Forelimb muscle (tissue), 1 donor: ENCODE measurements at regions not wholly inside any gene's neighbourhood (a gene's known extent, or its start where the extent isn't known, plus 50 kb on each side); places are given as distances from the start of the nearest gene placed in this dataset.

Source experiments
- DNase-seq: peaks from one replicate; pipeline ENCODE4 v3.0.0-alpha.2; 2013; ENCODE audit warnings: low read depth

DNA sequence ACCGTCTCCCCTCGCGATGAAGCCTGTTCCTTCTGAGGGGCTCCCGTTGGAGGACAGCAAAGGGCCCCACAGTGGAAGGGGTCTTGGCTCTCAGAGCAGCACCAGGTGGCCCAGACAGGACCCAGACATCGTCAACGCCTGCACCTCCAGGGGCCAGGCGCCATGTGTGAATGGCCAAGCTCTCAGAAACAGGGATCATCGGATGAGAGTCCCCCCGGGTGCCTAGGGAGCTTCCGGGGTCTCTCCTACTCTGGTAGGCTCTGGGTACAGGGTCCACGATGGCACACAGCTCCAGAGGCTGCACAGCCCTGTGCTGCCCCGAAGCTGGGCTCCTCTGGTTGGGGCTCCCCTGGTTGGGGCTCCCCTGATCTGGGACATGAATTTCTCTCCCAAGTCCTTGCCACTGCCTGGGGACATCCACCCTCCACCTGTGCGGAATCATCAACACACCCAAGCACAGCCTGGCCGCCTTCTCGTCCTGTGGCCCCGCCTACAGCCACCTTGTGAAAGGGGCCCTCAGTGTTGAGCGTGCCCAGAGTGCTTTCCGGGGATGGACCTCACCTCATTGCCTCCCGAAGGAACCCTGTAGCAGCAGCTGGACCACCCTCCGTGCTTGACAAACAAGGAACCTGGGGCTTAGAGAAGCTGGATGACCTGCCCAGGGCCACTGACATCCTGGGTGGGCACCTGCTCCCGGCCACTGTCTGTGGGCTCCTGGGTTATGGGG is 929.0 kb downstream of the BRD1 start:
- no peak for DNase-seq

DNA sequence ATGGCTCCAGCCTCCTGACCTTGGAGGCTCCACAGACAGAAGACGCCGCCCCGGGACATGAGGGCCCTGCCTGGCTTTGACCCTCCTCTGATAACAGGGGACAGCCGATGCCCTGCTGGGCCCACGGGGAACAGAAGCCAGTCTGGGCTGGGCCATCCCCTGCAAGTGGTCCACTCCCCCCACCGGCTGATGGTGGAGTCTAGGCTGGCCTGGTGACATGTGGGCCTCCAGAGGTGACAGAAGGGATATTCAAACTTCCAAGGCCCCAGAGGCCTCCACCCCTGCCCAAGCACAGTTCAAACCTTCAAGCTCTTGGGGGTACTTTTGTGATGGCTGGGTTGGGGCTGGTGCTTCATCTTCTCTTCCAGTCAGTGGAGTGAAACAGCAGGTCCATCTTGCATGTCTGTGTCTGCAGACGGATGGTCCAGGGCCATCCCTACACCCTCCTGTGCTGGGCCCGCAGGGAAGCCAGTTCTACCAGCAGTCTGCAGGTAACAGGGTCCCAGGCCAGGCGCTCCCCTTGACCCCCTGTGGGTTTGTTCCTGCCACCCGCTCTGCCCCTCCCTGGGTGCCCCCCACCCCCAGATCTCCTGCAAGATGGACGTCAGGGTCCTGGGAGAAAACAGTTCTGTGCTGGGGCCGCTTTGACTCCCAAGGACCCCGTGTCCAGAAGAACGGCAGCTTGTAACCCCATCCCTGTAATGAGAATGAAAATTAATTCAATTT is 929.9 kb downstream of the BRD1 start:
- no peak for DNase-seq

DNA sequence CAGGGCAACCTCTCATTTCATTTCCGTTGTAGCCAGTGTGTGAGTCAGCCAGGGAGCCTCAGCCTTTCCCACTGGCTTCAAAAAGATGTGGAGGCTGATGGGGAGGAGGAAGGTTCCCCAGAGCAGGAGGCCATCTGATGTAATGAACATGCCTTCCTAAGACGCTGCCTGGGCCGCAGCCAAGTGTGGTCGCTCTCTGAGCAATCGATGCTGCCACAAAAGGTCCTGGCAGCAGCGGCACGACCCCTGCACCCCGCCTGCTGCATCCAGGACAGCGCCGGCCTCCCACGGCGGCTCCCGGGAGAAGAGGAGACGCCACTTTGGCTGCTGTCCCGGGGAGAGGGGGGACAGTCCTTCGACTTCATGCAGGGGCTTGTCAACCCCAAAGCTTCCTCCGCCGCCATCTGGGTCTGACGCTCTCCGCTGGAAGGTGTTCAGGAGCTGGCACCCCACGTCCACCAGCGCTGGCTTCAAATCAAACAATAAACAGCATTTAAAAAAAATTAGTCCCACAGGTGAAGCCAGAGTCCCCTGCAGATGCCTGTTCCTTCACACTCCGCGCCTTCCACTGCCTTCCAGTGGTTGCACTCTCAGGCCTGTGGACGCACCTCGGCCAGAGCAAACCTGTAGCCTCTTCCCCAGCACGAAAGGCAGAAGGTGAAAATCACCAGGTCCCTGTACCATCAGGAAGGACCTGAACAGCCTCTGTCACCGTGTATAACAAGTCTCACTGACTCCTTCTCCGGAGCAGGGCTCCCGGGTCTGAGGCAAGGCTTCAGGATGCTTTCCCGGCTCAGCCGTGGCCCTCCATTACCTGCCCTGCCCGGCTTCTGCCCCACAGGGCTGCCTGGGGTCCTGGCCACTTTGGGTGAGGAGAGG is 930.7 kb downstream of the BRD1 start:
- DNase-seq, result no peak

DNA sequence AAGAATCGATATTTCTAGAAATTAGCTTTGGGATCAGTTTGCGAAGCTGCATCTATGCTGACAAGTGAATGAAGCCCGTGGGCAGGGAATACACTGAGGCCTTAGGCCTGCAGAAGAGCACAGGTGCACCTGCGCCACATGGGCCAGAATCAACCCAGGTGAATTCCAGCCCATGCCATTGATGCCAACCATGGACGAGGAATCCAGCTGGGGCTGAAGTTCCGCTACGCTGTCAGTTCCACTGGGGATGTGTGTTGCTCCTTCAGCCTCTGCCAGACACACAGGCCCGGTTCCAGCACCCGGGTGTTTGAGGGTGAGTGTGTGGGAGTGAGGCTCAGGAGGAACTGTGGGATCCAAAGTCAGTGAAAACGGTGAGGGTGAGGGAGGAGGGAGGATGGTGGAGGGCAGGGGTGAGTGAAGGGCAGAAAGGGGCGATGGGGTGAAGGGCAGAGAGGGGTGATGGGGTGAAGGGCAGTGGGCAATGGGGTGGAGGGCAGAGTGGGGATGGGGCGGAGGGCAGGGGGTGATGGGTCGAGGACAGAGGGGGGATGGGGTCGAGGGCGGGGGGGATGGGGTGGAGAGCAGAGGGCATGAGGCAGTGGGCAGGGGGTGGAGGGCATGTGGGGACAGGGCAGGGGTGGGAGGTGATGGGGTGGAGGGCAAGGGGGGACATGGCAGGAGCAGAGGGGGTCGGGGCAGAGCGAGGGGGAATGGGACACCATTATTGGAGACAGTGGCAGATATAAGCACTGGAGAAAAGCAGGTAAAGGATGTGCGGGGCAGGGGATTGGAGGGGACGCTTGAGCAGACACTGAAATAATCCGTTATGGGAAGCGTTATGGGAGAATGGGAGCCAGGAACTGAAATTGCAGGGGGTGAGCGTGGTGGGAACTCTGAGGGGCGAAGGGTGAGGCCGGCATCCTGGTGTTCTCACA is 931.6 kb downstream of the BRD1 start:
- DNase-seq, result no peak

DNA sequence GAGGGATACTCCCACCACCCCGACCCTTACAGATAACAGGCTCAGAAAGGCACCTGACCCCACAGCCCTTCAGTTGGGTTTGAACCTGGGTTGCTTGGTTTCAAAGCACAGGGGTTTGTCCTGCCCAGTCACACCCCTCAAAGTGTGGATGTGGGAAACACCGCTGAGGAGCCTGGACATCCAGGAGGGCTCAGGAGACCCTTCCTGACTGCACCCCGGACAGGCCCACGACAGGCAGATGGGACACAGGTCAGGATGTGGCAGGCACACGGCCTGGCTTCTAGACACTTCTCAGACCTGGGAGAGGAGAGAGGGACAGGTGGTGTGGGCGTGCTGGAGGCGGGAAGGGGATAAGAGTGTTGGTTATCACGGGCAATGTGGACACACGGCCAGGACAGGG is 932.3 kb downstream of the BRD1 start:
- DNase-seq, result no peak

DNA sequence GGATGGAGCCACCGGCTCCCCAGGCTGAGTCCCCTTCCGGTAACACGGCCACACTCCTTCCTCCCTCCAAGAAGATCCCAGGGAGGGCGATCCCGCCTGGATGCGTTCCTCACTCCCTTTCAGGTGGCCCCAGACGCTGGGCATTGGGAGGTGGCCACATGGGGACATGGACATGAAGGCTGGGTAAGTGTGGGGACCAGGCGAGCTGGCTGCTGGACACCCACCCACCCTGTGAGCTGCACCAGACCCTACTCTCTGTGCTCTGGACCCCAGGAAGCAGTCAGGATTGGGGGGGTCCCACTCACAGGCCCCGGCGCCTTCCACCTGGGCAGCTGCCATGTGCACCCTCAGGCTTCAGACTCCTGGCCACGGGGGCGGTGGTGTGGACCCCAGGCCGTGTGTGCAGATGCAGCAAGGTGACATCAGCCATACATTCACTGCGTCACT is 932.8 kb downstream of the BRD1 start:
- no peak for DNase-seq

DNA sequence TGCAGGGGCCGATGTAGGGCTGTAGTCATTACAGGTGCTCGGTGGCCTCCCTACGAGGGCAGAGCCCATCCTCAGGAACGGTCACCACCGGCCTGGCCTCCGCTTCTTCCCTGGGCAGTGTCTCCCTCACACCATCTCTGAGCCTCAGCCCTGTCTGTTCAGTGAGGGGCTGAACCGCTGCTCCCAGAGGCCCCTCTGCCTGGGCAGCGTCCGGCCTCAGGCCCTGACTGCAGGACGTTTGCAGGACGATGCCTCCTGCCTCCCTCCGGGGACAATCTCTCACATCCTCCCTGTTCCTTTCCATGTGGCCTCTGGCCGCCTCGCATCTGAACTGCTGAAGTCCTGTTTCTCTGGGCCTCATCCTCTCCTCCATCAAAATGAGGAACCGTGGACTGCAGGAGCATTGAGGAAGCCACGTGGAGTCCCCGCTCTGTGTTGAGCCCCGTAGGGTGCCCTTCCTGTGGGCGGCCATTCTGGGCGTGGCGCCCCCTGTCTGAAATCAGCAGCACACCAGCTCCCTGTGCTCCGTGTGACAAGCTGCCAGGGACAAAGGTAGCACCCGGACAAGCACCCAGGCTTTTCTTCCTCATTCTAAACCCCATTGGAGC is 933.5 kb downstream of the BRD1 start:
- no peak for DNase-seq

DNA sequence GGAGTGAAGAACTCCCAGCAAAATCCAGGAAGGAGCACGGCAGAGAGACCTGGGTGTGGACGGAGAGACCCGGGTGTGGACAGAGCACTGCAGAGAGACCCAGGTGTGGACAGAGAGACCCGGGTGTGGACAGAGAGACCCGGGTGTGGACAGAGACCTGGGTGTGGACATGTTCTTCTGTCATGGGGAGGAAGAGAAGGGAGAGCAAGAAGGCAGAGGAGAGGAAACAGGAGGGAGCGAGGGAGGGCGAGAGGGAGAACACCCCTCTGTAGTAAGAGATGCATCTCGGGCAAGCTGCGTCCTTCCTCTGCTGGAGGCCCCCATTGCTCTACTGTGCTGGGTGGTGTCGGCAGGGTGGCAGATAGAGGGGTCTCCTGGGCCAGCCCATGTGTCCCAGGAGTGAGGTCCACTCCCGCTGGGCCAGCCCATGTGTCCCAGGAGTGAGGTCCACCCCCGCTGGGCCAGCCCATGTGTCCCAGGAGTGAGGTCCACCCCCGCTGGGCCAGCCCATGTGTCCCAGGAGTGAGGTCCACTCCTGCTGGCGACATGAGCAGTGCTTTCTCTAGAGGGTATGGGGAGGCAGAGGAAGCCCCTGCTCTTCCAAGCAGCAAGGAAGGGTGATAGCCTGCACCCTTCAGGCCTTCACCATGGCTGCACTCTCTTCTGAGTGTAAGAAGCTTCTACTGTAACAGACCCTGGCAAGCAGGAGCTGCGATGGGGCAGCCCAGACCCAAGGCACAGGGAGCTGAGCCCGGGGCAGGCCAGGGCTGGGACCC is 934.2 kb downstream of the BRD1 start:
- no peak for DNase-seq

DNA sequence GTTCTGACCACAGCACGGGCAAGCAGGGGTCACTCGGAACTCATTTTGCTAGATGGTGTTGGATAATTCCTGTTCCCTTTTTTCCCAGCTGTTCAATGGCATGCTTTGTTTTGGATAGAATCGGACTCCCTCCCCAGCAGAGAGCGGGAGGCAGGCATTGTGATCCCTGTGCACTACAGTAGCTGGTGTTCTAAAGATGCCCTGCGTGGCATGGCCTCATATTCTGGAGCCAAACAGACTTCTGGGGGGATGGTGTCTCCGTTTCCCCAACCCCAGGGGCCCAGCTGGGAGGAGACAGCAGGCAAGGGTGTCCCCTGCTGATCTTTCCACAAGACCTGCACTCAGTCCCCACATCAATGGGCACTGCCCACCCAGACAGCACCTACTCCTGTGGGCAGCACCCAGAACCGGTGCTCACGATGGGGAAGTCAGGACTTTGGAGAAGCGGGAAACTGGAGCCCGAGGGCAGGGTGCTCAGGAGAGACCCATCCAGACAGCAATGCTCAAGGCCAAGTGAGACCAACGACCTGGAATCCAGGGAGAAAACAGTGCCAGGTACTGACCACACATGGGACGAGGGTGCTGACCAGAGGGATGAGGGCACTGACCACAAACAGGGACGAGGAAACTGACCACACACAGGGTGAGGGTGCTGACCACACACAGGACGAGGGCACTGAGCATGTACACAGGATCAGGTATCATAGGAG is 934.9 kb downstream of the BRD1 start:
- no peak for DNase-seq

DNA sequence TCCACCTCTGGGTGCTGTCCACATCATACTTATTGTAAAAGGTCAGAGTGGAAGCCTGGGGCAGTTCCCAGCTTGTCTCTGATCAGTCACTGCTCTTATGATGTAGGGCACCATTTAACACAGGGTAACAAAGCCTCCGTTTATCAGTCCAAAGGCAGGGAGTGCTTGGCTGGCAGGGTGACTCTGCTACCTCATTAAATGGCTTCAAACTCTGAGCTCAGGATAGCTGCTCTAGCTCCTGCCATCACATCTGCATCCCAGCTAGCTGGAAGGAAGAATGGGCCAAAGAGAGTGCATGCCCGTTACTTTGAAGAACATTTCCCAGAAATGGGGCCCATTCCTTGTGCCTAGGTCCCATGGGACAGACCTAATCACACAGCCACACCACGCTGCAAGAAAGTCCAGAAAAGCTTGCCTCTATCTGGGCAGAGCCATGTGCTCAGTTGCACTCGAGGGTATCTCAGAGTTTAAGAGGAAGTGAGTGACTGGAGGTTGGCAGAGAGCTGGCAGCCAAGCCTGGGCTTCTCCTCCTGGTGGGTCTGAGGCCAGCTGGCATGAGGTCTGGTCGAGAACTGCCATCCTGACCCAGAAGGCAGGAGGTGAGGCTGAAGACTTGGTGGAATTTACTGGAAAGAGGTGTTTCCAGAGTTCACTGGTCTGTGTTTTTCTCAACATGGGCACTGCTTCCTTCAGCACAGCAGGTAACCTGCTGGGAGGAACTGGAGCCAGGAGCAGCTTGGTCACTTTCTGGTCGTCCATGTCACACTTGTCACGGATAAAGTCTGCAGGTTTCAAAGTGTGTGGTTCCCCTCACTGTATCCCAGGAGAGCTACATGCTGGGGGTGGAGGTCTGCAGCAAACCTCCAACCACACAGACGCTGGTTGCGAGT is 935.7 kb downstream of the BRD1 start:
- DNase-seq, result no peak

DNA sequence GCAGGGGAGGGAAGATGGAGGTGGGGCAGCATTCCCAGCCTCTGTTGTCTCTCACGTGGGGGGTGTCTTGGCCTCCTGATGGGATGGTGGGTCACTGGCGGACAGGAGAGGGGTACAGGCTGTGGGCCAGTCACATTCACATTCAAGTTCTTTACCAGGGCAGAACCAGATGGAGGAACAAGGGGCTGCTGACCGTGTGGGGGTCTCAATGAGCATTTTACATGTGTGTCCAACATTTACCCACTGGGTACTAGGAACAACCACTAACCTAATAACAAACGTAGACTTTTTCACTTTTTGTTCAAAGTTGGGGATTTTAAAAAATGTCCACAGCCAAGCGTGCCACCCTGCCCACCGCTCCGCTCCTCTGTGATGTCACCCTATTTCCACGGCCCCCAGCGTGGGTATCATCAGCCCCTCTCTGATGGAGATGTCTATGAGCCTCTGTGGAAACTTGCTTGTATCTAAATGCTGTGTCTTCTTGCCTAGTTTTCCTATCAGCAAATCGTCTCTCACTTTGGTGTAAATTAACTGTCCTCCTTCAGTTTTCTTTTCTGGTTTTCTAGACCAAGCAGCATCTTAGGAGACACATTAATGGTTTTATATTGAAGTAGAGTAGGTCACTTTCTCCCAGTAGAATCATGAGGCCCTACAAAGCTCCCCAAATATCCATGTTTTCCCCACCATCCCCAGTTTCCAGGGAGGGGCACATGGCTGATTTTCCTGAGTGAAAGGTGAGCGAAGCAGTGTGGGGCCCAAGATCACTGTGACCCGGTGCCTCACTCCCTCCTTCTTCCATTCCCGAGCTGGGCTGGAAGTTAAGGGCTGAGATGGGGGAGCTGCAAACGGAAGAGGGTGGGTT is 936.7 kb downstream of the BRD1 start:
- DNase-seq, result no peak

DNA sequence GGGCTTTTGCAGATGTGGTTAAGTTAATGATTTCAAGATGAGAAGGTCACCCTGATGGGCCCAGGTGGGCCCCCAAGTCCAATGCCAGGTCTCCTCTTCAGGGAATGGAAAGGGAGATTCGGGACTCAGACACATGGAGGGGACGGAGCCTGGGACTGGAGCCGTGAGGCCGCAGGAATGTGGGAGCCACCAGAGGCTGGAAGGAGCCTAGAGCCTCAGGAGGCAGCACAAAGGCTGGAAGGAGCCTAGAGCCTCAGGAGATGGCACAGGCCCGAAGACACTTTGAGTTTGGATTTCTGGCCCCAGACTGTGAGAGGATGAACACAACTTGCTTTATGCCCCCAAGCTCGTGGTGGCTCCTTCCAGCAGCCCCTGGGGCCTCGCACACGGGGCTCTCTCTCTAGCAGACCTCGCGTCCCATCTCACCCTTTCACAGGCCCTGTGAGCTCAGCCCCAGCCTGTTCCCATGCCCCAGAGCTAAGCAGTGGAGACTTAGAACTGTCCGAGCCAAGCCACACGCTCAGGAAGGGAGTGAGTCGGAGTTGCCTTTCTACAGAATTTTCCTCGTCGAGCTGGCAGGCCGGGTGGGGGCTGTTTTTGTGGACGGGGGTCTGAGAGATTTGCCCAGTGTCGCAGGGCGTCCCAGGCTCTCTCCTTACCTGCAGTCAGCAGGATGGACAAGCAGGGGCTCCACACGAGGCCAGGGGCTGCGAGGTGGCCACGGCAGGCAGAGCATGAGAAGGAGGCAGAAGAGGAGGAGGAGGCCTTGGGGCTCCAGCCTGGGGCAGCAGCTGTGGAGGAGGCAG is 937.6 kb downstream of the BRD1 start:
- DNase-seq, result no peak

DNA sequence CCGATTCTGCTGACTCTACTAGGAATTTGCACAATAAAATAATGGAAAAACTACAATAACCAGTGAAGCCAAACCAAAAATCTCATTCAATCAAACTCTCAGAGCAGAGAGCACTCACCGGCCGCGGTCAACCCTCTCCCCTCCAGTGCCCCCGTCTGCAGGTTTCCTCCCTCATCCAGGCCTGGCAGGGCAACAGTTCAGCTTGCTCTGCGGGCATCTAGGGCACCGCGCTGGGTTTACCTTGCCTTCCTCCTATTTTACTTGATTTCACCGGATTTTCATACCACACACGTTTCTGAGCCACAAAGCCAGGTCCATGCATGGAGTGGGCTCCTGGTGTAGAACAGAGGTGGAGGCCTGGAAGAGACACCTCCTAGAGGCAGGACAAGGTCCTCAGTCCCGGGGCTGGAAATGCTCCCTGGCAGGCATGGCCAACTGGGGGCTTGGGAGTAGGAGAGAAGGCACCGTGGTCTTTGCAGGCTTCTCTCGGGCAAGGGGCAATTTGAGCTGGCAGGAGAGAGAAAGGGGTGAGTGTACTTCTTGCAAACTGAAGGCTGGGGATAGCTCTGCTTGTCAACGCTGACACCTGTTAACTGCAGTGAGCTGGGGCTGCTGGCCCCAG is 938.4 kb downstream of the BRD1 start:
- DNase-seq, result no peak

DNA sequence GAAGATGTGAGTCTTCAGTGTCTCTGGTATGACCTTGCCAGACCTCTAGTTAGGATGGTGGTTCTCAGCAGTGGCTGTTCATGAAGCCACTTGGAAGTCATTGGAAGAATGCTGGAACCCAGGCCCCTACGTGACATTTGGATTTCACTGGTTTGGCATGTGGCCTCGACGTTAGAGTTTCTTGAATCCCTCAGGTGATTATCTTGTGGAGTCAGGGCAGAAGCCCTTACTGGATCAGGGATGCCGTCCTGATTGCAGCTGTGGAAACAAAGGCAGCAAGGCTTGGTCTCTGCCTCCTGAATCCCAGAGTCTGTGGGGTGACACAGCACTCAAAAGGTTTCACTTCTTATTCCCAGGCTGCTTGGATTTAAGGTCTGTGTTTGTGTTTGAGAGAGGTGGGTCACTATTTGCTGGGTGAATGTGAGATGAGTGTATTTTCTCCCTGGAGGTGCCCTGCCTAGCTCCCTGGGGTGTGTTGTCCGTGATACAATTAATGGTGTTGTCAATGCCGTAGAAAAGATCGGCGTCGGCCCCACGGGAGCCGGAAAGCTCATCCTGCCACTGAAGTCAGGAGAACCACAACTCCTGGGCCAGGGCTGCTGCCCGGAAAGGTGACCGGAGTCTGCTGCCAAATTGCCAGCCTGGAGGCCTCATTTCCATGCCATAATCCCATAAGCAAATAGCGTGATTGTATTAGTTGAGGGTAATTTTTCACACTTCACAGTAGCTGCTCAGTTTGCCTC is 939.0 kb downstream of the BRD1 start:
- no peak for DNase-seq
